Right lung (tissue), 2 donors: ENCODE measurements at regions not wholly inside any gene's neighbourhood (a gene's known extent, or its start where the extent isn't known, plus 50 kb on each side); places are given as distances from the start of the nearest gene placed in this dataset.

Source experiments
- DNase-seq, 2 donors: peaks; one replicate each; pipeline ENCODE4 v3.0.0-alpha.2; 2013

DNA sequence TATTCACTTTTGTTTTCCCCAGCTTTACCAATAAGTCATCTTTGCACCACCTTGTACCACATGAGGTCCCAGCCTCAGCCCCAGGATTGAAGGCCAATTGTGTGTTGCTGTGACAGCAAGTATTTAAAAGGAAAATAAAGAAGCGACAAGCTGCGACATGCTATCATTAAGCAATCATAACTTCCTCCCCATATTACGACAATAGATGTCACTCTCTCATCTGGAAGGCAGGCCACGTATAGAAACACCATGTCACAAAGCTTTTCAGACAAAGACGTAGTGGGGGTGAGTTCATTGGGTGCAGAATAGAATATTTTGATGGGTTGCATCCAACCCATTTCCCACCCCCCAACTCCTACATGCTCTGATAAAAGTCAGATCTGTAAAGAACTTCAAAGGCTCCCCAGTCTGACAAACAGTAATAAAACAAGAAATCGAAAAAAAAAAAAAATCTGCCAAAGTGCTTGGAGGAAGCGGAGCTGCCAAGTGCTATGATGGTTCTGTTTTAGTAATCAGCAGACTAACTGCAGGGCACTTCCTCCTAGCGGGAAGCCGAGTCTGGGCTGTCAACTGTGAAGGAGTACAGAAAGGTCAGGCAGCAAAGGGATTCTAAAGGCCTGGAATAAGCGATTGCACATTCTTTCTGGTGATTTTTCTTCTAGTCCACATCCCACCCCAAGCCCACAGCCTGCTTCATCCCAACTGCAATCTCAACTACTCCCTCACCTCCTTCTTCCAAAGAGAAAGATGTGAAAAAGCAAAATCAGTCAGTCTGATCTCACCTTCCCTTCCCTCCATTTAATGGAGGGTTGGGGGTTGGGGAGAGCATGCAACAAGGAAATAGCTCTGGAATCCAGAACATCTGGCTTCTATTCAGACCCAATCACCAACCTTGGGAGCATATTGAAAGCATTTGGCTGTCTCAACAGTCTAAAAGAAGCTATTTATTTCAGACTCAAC is 131.4 kb upstream of the UBASH3B start:
- peak; percentile 33 to 58 for DNase-seq

DNA sequence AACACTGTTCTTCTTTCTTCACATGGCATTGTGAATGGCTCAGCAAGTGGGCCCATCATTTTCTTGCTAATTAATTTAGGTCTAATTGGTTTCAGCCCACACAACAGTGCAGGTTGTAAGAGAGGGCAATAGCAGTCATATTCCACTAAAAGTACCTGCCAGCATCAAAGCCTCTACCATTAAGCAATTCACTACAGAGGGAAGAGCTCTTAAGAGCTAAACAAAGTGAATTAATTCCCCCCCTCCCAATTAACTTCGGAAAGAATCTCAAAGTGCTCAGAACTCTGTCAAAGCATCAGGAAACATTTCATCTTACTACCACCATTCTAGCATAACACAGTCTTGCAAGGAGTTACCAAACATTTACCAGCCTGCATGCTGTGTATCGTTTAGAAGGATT is 133.9 kb upstream of the UBASH3B start:
- DNase-seq: no peak

DNA sequence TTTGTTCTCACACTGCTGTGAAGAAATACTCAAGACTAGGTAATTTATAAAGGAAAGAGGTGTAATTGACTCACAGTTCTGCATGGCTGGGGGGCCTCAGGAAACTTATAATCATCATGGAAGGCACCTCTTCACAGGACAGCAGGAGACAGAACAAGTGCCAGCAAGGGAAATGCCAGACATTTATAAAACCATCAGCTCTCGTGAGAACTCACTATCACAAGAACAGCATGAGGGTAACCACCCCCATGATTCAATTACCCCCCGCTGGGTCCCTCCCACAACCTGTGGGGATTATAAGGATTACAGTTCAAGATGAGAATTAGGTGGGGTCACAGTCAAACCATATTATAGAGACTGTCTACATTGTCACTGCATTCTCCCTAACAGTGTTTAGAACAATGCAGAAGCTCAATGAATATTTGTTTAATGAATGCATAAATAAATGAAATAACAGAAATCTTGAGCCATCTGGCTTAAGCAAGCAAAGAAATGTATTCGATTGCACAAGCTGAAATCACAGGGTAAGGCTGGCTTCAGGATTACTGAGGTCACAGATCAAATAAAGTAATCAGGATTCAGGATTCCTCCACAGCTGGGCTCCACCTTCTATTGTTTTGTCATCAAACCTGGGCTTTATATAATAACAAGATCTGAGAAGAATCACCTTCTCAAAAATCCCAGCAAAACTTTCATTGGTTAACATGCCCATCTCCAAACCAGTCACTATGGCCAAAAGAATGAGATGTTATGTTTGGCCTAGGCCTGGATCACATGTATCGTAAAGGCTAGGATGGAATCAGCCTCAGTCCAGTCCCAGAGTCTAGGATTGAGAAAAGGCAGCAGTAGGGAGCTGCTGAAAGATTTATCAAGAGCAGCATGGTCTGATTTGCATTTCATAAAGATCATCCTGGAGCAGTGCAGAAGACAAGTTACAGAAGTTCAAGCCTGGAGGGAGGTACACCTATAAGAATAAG is 137.8 kb upstream of the UBASH3B start:
- DNase-seq: no peak

DNA sequence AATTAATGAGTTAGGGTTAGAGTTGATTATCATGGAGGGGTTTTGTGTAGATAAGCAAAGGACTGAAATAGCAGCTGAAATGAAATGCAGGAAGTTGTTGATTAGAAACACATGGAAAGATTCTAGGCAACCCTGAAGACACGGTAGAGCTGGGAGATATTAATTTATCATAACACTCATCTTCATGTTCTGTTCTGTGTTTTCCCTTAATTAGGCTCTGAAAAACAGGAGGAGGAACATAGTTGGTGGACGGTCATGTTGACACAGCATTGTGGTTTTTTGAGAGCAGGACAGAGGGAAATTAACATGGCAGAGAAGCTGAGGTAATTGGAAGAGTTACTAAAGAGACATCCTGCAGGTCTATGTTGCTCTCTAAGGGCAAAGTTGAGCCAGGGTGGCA is 138.8 kb upstream of the UBASH3B start:
- no peak for DNase-seq

DNA sequence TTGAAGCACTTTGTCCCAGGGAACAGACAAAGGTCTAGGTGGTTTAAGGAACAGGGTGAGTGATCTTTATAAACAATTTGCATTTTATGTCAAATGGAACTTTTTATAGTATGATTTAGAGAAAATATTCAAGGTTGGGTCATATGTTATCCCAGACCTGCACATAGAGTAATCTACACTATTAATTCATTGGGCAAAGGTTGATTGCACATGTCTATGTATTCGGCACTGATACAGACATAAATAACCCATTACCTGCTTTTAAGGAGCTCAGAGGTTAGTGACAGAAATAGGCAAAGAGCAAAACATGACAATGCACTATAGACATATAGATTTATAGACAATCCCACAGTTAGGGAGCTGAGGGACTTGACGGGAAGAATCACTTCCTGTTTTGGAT is 141.5 kb upstream of the UBASH3B start:
- no peak for DNase-seq

DNA sequence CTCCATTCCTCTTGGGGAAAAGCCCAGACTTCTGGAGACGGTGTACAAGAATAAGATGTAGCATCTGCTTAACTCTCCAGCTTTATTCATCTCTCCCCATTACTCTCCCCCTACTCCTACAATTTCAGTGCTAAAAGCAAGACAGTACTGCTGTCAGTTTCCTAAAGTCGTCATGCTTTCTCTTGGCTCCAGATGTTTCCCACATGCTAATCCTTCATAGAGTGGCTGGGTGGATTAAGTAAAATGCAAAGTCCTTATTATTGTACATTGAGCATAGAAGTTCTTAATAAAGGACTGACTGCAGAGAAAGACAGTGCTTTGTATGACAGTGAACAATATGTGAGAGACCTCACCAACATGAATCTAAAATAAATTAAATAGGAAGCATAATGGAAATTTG is 142.2 kb upstream of the UBASH3B start:
- DNase-seq: no peak

DNA sequence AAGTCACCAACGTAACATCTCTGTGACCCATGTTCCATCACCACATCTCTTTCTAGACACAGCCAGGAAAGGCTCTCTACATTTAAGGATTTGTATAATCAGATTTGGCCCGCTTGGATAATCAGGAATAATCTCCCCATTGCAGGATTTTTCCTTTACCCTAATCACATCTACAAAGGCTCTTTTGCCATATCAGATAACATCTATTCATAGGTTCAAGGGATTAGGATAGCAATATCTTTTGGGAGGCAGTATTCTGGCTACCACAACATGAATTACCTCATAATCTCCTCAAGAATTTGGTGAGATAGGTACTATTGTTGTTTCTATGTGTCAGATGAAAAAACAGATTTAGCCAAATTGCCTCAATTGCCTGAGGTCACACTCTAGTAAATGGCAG is 142.8 kb upstream of the UBASH3B start:
- no peak for DNase-seq

DNA sequence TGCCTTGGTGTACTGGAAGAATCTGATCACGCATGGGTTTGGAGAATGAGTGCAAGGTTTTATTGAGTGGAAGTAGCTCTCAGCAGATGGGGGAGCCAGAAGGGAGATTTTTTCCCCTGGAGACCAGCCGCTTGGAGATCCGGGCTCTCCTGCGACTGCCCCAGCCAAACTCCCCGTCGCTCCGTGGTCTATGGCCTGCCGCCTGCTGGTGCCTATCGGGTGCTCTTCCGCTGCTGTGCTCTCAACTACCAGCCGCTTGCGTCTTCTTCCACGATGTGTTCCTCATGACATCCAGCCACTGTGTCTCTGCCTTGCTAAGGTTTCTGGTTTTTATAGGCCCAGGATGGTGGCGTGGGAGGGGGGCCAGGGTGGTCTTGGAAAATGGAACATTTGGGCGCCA is 145.6 kb upstream of the UBASH3B start:
- no peak for DNase-seq

DNA sequence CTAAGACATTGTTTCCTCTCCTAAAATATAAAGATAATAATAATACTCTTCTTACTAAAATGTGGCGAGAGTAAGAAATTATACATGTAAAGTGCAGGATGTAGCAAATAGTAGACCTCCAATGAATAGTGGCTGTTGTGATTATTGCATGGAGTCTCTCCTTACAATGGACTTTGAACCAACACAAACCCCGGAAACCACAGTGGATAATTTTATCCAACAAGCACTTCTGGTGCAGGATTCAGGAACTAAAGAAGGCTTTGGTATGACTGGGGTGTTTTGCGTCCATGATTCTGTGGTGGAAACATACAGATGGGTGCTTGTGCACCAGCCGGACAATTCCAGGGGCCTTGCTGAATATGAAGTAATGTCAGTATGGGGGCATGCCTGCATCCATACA is 146.4 kb upstream of the UBASH3B start:
- DNase-seq: no peak

DNA sequence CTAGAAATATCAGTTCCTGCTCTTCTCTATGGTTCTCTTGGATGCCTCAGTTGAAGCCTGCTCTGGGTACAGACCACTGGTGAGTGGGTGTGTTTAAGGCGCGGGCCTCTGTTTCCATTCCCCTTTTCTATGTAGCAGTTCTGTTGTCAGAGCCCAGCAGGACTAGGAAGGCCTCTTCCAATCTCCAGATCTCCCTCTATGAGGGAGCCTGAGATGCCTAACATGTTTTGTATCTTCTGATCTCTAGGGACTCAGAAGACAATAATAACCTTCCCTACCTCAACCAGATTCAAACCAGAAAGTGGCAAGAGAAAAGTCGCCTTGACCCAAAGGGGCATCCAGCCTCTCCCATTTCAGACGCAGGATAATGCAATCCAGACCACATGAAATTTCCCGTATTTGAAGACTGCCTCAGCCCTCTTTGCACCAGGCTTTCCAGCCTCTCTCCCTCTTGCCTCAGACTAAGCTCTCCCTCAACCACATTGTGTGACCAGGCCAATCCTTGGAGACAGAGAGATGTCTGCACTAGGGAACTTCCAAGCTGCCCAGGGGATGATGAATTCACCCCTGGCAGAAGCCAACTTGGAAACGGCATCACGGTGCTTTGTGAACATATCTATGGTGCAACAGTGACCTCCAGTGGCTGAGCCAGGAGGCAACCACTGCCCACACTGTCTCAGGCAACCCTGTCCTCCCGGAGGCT is 150.1 kb upstream of the UBASH3B start:
- peak; percentile 70 to 83 for DNase-seq

DNA sequence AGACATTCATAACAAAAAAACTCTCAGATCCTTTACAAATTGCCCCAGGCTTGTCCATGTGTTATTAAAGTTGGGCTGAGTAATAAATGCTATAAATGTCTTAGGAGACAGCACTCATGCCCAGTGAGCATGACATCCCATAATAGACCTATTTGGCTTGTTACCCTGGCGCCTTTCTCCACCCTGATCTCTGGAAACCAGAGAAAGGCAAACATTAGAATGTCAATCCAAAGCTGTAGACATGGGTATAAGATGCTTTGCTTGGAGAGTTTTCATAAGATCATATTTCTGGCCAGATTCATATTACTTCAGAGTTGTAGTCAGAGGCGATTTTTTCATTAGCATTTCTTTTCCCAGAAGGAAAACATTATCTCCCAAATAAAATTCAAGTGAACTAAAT is 161.3 kb upstream of the UBASH3B start:
- no peak for DNase-seq

DNA sequence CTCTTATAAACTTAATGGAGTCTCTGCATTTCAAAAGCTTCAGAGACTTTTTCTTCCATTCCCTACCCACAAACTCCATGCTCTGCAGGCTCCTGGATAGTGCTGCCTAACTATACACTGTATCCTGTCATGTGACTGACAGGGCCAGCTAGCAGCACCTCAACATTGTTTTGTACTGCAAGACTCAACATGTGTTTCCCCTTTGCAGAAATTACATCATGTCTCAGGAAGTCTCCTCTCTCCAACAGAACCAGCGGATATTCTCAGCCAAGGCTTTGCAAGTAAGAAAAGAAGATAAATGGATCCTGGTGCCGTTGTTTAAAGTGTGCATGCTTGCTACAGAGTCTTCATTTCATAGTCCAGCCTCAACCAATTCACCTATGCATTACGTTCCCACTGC is 164.0 kb upstream of the UBASH3B start:
- peak in 1 of 2 donors; percentile 24 for DNase-seq

DNA sequence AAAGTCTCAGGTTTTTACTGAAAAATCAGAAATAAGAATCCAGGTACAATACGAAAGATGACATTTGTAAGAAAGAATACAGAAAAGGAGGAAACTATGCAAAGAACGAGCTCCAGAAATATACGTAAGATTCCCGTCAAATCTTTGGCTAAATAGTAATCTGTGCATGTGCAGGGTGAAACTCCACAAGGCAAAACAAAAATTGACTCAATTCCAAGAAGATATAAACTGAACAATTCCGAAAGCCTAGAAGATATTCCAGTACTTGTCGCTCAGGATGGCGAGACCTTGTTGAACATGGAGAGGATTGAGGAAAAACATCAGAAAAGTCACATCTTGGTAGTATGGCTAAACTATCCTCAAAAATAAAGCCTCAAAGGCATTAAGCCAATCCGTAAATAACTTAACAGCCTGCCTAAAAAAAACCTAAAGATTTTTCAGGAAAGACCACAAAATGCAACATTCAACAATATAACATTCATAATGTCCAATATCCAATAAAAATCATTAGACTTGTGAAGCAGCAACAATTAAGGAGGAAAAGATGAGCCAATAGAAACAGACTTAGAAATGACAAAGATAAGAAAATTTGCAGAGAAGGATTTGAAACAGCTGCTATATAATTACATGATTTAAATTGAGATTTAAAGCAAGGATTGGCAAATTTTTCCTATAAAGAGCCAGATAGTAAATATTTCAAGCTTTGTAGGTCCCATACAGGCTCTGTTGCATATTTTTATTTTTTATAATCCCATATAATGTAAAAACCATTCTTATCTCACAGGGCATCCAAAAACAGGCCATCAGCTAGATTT is 166.4 kb upstream of the UBASH3B start:
- DNase-seq: peak; percentile 32 to 42

DNA sequence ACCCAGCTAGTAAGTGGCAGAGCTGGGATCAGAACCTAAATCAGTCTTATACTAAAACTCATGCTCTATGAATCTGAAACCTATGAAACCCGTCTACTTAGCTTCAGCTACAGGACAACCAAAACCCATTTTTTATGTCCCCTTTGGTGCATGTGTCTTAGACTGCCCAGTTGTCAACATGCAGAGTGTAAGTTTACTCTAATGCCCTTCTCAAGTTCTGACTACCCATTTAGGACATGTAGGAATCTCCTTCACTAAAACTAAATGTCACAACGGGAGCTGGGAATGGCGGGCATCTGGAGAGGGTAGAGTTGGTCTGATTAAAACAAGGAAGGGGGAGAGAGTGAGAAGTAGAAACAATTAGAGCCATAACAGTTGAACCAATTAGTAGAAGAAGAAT is 167.9 kb upstream of the UBASH3B start:
- DNase-seq: no peak

DNA sequence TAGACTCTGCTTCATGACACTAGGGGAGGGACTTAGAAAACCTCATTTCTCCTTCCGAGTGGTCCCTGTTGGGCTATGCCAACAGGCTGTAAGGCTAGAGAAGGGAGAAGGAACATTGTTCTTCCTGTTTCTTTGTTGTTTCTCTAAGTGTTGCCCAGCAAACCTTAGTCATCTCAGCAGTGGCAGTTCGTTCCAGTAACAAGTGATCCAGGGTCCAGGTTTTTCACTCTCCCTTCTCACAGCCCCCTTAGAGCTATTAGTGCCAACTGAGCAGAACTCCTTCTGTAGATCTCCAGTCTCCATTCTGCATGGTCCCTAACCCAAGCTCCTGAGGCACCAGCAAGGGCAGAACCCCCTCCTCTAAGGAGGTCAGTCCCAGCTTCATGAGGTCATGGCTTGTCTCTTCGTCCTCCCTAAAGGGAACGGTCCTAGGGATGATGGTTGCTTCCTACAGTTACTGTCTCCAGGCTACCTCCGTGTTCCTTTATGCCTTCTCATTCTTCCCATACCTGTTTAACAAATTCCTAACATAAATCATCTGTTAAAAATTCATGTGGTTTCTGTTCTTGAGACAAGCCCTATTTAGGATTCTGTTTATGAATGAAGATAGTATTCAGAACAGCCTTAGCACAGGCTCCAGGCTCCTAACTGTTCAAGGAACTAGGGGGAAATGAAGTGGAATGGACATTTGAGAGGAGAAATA is 168.6 kb upstream of the UBASH3B start:
- no peak for DNase-seq

DNA sequence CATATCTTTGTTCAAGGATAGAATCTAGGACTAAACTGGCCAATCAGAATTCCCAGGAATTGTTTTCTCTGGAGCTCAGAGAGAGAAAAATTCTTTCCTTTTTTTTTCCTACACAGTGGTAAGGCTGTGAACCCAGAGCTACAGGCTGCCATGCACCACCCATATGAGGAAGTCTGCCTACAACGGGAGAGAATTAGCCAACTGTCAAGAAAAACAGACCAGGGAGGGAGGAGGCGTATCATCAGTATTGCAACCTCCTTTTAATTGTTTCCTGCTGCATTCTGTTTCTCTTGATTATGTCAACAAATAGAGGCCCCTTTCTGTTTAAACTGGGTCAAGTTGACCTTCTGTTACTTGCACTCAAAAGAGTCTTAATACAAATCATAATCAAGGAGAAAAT is 176.5 kb upstream of the UBASH3B start:
- no peak for DNase-seq

DNA sequence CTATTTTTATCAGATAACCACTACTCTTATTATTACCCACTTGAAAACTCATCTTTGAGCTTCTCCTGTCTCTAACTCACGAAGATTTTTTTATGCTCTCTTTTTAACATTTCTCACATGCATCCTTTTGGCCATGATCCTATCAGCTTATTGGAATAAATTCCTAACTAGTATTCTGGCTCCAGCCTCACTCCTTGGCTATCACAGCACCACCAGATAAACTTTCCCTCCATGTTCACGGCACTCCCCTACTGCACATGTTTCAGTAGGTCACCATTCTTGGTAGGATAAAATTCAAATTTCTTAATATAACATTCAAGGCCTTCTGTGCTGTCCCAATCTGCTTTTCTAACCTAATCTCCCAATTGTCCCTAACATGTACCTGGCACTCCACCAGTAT is 186.6 kb upstream of the UBASH3B start:
- no peak for DNase-seq

DNA sequence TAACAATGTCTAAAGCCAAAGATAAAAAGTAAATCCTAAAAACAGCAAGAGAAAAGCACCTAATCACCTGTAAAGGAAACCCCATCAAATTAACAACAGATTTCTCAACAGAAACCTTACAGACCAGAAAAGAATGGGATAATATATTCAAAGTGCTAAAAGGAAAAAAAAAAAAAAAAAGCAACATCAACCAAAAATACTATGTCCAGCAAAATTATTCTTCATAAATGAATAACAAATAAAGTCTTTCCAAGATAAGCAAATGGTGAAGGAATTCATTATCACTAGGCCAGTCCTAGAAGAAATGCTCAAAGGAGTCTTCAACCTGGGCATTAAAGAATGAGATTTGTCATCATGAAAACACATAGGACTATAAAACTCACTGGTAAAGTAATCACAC is 192.0 kb upstream of the UBASH3B start:
- no peak for DNase-seq

DNA sequence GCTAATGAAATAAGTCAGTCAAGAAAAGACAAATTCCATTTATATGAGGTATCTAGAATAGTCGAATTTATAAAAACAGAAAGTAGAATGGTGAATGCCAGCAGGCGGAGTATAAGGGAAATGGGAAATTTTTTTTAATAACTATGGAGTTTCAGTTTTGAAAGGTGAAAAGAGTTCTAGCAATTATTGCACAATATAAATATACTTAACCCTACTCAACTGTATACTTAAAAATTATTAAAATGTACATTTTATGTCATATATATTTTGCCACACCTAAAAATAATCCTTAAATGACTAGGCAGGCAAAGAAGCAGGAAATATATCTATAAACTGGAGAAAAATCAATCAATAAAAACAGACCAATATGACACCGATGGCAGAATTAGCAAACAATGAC is 196.5 kb upstream of the UBASH3B start:
- no peak for DNase-seq

DNA sequence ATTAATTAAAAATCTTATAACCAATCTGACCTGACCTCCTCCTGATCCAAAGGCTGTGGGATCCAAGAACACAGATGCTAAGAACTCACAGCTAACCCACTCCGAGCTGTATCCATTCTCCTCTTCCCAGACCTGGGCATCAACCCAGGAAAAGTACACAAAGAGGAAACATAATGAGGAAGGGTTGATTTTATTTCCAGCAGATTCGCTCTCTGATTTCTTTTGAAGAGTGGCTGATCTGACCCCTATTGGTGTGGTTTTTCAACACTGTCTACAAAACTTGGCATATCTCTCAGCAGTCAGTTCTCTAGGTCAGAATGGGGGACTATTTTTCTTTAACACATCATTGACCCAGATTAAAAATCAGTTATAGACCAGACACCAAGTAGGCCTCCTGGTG is 201.9 kb upstream of the UBASH3B start:
- DNase-seq: peak in 1 of 2 donors; percentile 16

DNA sequence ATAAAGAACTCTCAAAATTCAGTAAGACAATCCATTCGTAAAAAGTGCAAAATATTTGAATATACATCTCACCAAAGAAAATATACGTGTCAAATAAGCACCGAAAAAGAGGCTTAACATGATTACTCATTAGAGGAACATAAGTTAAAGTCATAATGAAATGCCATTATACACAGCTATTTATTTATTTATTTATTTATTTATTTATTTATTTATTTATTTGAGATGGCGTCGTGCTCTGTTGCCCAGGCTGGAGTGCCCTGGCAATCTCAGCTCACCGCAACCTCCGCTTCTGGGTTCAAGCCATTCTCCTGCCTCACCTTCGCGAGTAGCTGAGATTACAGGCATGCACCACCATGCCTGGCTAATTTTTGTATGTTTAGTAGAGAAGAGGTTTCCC is 203.6 kb upstream of the UBASH3B start:
- DNase-seq: no peak
